Loucy (cell line): ENCODE measurements at regions not wholly inside any gene's neighbourhood (a gene's known extent, or its start where the extent isn't known, plus 50 kb on each side); places are given as distances from the start of the nearest gene placed in this dataset.

Source experiments
- H2AFZ ChIP-seq: fragments of 200-600 bp; sonication (generic); 2 replicates; pipeline ENCODE4 v1.6.0; 2016; ENCODE audit warnings: antibody characterized with exemption, mild to moderate bottlenecking, low read length, moderate library complexity
- H3F3A ChIP-seq: fragments of 200-600 bp; 2 replicates; pipeline ENCODE4 v1.6.0; 2016; ENCODE audit warnings: antibody characterized with exemption, low read depth, mild to moderate bottlenecking
- H3K27me3 ChIP-seq: fragments of 200-600 bp; sonication (generic); 2 replicates; pipeline ENCODE4 v1.6.1; 2014; ENCODE audit warnings: low read length, mild to moderate bottlenecking; ENCODE audit not compliant: insufficient read depth, poor library complexity, severe bottlenecking
- H3K36me3 ChIP-seq: fragments of 200-600 bp; sonication (generic); 2 replicates; pipeline ENCODE4 v1.6.1; 2016; ENCODE audit warnings: low read length; ENCODE audit not compliant: insufficient read depth
- H3K4me1 ChIP-seq: fragments of 200-600 bp; sonication (generic); 2 replicates; pipeline ENCODE4 v1.5.1; 2014; ENCODE audit warnings: low read length, mild to moderate bottlenecking; ENCODE audit not compliant: insufficient read depth, poor library complexity, severe bottlenecking
- H3K4me2 ChIP-seq: fragments of 200-600 bp; sonication (generic); 2 replicates; pipeline ENCODE4 v1.6.0; 2014; ENCODE audit warnings: antibody characterized with exemption, low read length, low read depth, mild to moderate bottlenecking; ENCODE audit not compliant: poor library complexity, severe bottlenecking
- H3K4me3 ChIP-seq: fragments of 200-600 bp; sonication (generic); 2 replicates; pipeline ENCODE4 v1.5.1; 2014; ENCODE audit warnings: low read length, mild to moderate bottlenecking, mixed read lengths; ENCODE audit not compliant: poor library complexity, severe bottlenecking
- H3K79me2 ChIP-seq: fragments of 200-600 bp; sonication (generic); 2 replicates; pipeline ENCODE4 v1.6.1; 2014; ENCODE audit warnings: low read length; ENCODE audit not compliant: insufficient read depth
- H3K9ac ChIP-seq: fragments of 200-600 bp; sonication (generic); 2 replicates; pipeline ENCODE4 v1.6.0; 2014; ENCODE audit warnings: mild to moderate bottlenecking, low read depth, low read length, moderate library complexity; ENCODE audit not compliant: poor library complexity, severe bottlenecking
- H3K9me2 ChIP-seq: fragments of 200-600 bp; sonication (generic); replicated peaks from 2 replicates; pipeline ENCODE4 v1.6.1; 2016; ENCODE audit warnings: low read depth, low read length, mixed read lengths
- H3K9me3 ChIP-seq: fragments of 200-600 bp; sonication (generic); 2 replicates; pipeline ENCODE4 v1.6.1; 2014; ENCODE audit warnings: mild to moderate bottlenecking, antibody characterized with exemption, low read length, low read depth; ENCODE audit not compliant: insufficient read depth
- H4K20me1 ChIP-seq: fragments of 200-600 bp; sonication (generic); 2 replicates; pipeline ENCODE4 v1.6.0; 2014; ENCODE audit warnings: antibody characterized with exemption, low read length, mild to moderate bottlenecking; ENCODE audit not compliant: insufficient read depth, poor library complexity, severe bottlenecking
- EZH2phosphoT487 ChIP-seq: fragments of 200-600 bp; IDR thresholded peaks from 2 replicates; pipeline ENCODE4 v1.6.1; 2018; ENCODE audit warnings: antibody characterized with exemption, mild to moderate bottlenecking, moderate library complexity, borderline replicate concordance
- TF ChIP-seq, protein P1 (sequence below): fragments of 200-600 bp; sonication (generic); conservative IDR thresholded peaks from 2 replicates; pipeline ENCODE4 v1.5.1; 2014; ENCODE audit warnings: mild to moderate bottlenecking, antibody characterized with exemption, low read length

DNA sequence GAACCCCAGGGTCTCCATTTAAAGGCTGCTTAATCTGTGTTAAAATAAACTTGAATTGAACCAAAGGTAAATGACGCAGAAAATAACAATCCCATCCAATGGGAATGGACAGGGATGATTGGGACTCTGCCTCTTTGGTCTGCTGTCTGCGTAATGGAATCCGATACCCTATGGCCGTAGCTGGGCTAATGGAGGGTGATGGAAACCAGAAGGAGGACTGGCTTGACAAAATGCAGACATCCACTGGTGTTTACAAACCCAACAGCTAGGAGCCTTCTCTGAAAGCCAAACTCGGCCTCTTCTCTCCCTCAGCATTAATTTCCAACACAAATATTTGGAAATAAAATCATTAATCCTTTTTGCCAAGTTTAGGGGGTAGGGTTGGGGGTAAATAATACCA lies 162.2 kb upstream of the CHST15 start:
- H3K4me3 ChIP-seq, result no peak overlapping the region
- no peak overlapping the region for H3K4me2 ChIP-seq
- no peaks in the 10 kb centered on the region; the same call in 1 of the 2 replicates for H3K9me3 ChIP-seq
- no peaks in the 10 kb centered on the region for H4K20me1 ChIP-seq
- no peaks in the 10 kb centered on the region for H3K36me3 ChIP-seq
- TF ChIP-seq, protein P1, sequence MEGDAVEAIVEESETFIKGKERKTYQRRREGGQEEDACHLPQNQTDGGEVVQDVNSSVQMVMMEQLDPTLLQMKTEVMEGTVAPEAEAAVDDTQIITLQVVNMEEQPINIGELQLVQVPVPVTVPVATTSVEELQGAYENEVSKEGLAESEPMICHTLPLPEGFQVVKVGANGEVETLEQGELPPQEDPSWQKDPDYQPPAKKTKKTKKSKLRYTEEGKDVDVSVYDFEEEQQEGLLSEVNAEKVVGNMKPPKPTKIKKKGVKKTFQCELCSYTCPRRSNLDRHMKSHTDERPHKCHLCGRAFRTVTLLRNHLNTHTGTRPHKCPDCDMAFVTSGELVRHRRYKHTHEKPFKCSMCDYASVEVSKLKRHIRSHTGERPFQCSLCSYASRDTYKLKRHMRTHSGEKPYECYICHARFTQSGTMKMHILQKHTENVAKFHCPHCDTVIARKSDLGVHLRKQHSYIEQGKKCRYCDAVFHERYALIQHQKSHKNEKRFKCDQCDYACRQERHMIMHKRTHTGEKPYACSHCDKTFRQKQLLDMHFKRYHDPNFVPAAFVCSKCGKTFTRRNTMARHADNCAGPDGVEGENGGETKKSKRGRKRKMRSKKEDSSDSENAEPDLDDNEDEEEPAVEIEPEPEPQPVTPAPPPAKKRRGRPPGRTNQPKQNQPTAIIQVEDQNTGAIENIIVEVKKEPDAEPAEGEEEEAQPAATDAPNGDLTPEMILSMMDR, result no peak
- no peak for TF ChIP-seq EZH2phosphoT487
- H2AFZ ChIP-seq, result no peak overlapping the region
- H3K27me3 ChIP-seq, result no peaks in the 10 kb centered on the region
- H3F3A ChIP-seq, result no peaks in the 10 kb centered on the region
- H3K9me2 ChIP-seq, result no peaks in the 10 kb centered on the region
- H3K9ac ChIP-seq, result no peak overlapping the region
- H3K4me1 ChIP-seq, result no peaks in the 10 kb centered on the region
- H3K79me2 ChIP-seq, result no peaks in the 10 kb centered on the region

DNA sequence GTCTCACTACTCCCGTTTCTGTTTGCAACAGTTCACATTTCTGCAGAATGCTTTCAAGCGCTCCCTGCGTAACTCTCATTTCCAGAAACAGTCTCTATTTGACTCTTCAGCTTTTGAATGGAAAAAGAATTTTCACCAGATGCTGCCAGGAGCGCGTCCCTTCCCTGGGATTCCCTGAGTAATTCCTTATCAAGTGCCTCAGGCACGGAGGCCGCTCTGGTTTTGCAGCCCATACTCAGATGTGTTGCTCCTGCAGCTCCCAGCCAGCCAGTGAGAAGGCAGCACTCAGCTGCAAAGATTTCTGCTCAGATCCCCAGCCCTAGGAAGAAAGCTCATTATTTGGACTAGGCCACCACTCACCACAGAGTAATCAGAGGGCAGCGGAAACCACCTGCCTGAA lies 161.1 kb upstream of the CHST15 start:
- Histone ChIP-seq H3K4me2 (no peak overlapping the region), H4K20me1 (no peaks in the 10 kb centered on the region), H3K36me3 (no peaks in the 10 kb centered on the region), H3K4me3 (no peak overlapping the region), H3K9me3 (no peaks in the 10 kb centered on the region; the same call in 1 of the 2 replicates), H3K9ac (no peak overlapping the region), H3F3A (no peaks in the 10 kb centered on the region), H3K27me3 (no peaks in the 10 kb centered on the region), H3K79me2 (no peaks in the 10 kb centered on the region), H2AFZ (no peak overlapping the region), H3K9me2 (no peaks in the 10 kb centered on the region), H3K4me1 (no peaks in the 10 kb centered on the region)
- TF ChIP-seq, protein P1, result no peak
- no peak for TF ChIP-seq EZH2phosphoT487

DNA sequence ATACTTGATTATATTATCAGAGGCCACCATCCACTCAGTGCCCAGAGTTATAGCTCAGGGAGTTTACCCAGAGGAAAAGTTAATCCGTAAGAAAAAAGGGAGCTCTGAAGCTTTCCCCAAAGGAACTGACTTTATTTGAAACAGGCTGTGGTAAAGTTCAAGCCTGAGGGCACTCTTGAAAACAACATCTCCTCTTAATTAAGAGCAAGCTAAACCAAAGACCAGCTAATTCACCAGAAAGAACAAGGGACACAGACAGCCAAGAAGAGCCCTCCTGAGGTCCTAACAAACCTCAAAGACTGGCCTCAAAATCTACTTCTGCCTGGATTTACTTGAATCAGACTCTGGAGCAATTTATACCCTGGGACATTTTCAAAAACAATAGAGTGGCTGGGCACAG lies 159.6 kb upstream of the CHST15 start:
- H3K36me3 ChIP-seq, result no peaks in the 10 kb centered on the region
- TF ChIP-seq, protein P1, result no peak
- TF ChIP-seq EZH2phosphoT487, result no peak
- no peak overlapping the region for H3K4me3 ChIP-seq
- no peaks in the 10 kb centered on the region; the same call in 1 of the 2 replicates for H3K9me3 ChIP-seq
- no peaks in the 10 kb centered on the region for H3F3A ChIP-seq
- H3K27me3 ChIP-seq, result no peaks in the 10 kb centered on the region
- H3K4me2 ChIP-seq, result no peak overlapping the region
- H3K9ac ChIP-seq, result no peak overlapping the region
- H2AFZ ChIP-seq, result no peak overlapping the region
- H3K79me2 ChIP-seq, result no peaks in the 10 kb centered on the region
- no peaks in the 10 kb centered on the region for H4K20me1 ChIP-seq
- H3K4me1 ChIP-seq, result no peaks in the 10 kb centered on the region
- H3K9me2 ChIP-seq, result no peaks in the 10 kb centered on the region
